ENCODE measurements at regions not wholly inside any gene's neighbourhood (a gene's known extent, or its start where the extent isn't known, plus 50 kb on each side); places are given as distances from the start of the nearest gene placed in this dataset.

DNA sequence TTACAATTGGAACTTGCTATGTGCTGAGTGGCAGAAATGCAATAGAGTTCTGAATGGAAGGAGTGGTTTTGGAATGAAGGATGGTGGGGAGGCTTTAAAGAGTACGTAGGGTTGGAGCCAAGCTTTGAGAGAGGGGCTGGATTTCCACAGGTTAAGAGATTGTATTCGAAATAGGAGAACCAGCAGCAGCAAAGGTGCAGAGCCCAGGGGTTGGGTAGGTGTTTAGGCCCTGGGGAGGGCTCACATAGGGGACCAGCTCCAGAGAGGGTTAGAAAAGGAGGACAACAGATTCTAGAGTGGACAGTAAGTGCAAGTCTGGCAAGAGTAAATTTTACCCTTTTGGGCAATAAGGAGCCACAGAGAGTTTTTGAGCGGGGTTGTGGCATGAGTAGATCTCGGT, 297.2 kb downstream of the RPS24 start:
- Histone ChIP-seq H3K4me1 (peaks cover 10 to 13% of the 10 kb centered on the region in 2 donors), H3K27ac (no peak overlapping the region), H3K36me3 (no peaks in the 10 kb centered on the region), H3K27me3 (no peaks in the 10 kb centered on the region), H3K9me3 (no peaks in the 10 kb centered on the region), H3K4me3 (no peak overlapping the region)
- TF ChIP-seq CTCF (IDR thresholded peaks at IDR 0.05 in 4 of 5, conservative IDR thresholded peaks at IDR 0.05 in 1 of 5) (no peak), POLR2A (IDR thresholded peaks at IDR 0.05) (no peak)
- ATAC-seq (no peak), DNase-seq (no peak)
- intact Hi-C loops (cut with DNase I; ENCODE audit: low total_unique reads) (no loop called here), in situ Hi-C loops (cut with MboI; ENCODE audit: low sequenced_read_pairs in 4 of 4) (loop anchor here in 1 of 4 donors (25.0 kb wide), 1 partner anchor 269 kb away; no protein-coding TSS in a partner anchor)

GRCh38 chr10:78331391-78331922, 297.8 kb downstream of the RPS24 start:
- no peak overlapping the region for H3K4me3 ChIP-seq
- TF ChIP-seq POLR2A (IDR thresholded peaks at IDR 0.05), result no peak
- no peak for TF ChIP-seq CTCF (IDR thresholded peaks at IDR 0.05 in 4 of 5, conservative IDR thresholded peaks at IDR 0.05 in 1 of 5)
- H3K4me1 ChIP-seq, result peaks cover 16 to 17% of the 10 kb centered on the region in 2 donors
- intact Hi-C loops (cut with DNase I; ENCODE audit: low total_unique reads), result no loop called here
- no peaks in the 10 kb centered on the region for H3K9me3 ChIP-seq
- H3K36me3 ChIP-seq, result no peaks in the 10 kb centered on the region
- DNase-seq (no peak), ATAC-seq (peak in 1 of 2 donors; percentile 37)
- in situ Hi-C loops (cut with MboI; ENCODE audit: low sequenced_read_pairs in 4 of 4), result loop anchor here in 1 of 4 donors (25.0 kb wide), 1 partner anchor 269 kb away; no protein-coding TSS in a partner anchor
- H3K27ac ChIP-seq, result no peak overlapping the region
- no peaks in the 10 kb centered on the region for H3K27me3 ChIP-seq

DNA sequence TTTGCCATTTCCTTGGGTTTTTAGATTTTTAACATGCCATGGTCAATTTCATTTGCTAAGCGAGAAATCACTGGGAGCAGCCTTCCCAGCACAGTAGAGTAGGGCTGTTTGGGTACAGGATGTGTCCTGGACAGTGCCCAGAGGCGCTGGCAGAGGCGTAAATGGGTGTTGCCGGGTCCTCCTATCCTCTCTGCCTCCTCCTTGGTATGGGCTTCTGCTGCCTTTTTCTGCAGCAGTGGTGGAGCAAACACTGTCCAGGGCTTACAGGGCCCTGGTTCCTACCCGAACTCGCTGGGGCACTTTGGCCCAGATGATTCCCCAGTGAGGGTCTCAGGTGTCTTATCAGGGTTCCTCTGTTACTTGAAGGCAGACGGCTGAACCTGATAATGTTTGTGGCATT, 298.3 kb downstream of the RPS24 start:
- DNase-seq, result no peak
- H3K27ac ChIP-seq, result no peak overlapping the region

DNA sequence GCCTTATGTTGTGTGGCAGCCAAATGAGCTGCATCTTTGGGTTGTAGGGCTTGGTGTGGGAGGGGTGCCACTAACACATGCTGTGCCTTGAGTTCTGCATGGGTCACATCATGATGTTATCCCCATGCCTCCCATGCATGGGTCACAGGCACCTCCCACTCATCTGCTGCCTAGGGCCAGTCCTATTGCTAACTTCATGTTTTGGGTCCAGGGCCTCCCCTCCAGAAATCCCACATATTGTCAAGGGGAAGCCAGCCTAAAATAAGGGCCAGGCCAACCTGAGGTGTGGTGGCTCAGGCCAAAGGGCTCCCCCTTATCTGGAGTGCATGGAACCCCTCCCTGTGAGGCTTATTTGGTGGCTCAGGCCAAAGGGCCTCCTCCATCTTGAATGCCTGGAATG, 299.0 kb downstream of the RPS24 start:
- in situ Hi-C loops (cut with MboI; ENCODE audit: low sequenced_read_pairs in 4 of 4) (loop anchor here in 1 of 4 donors (25.0 kb wide), 1 partner anchor 270 kb away; no protein-coding TSS in a partner anchor), intact Hi-C loops (cut with DNase I; ENCODE audit: low total_unique reads) (no loop called here)
- Histone ChIP-seq H3K27me3 (no peaks in the 10 kb centered on the region), H3K36me3 (no peaks in the 10 kb centered on the region), H3K4me3 (no peak overlapping the region), H3K4me1 (peaks cover 17 to 18% of the 10 kb centered on the region in 2 donors), H3K9me3 (no peaks in the 10 kb centered on the region), H3K27ac (no peak overlapping the region)
- DNase-seq (no peak), ATAC-seq (no peak)
- TF ChIP-seq CTCF (IDR thresholded peaks at IDR 0.05 in 4 of 5, conservative IDR thresholded peaks at IDR 0.05 in 1 of 5), result no peak
- no peak for TF ChIP-seq POLR2A (IDR thresholded peaks at IDR 0.05)

More for the DNA sequence above, 298.3 kb downstream of the RPS24 start:
- Histone ChIP-seq H3K4me3 (no peak overlapping the region), H3K27me3 (no peaks in the 10 kb centered on the region), H3K36me3 (no peaks in the 10 kb centered on the region), H3K4me1 (peaks cover 17 to 18% of the 10 kb centered on the region in 2 donors), H3K9me3 (no peaks in the 10 kb centered on the region)
- in situ Hi-C loops (cut with MboI; ENCODE audit: low sequenced_read_pairs in 4 of 4) (loop anchor here in 1 of 4 donors (25.0 kb wide), 1 partner anchor 270 kb away; no protein-coding TSS in a partner anchor), intact Hi-C loops (cut with DNase I; ENCODE audit: low total_unique reads) (no loop called here)
- no peak for TF ChIP-seq POLR2A (IDR thresholded peaks at IDR 0.05)
- no peak for TF ChIP-seq CTCF (IDR thresholded peaks at IDR 0.05 in 4 of 5, conservative IDR thresholded peaks at IDR 0.05 in 1 of 5)
- ATAC-seq, result peak; percentile 55 to 63

All from gastrocnemius medialis (tissue), 4 donors.